HEK293 (cell line): ENCODE measurements at regions not wholly inside any gene's neighbourhood (a gene's known extent, or its start where the extent isn't known, plus 50 kb on each side); places are given as distances from the start of the nearest gene placed in this dataset.

Source experiments
- CTCF ChIA-PET: fragments of 350-600 bp; formaldehyde crosslinking; extraction: SDS; loops from one replicate; lab custom pipeline; 2021; ENCODE audit warnings: antibody characterized with exemption; lab: Yijun Ruan, JAX
- POLR2A ChIA-PET: fragments of 300-600 bp; formaldehyde crosslinking; extraction: SDS; loops from one replicate; lab custom pipeline; 2020; ENCODE audit warnings: antibody characterized with exemption, inconsistent platforms; lab: Yijun Ruan, JAX
- H3K27ac ChIP-seq: fragments of 200-500 bp; sonication (Bioruptor generic); 2 replicates; pipeline ENCODE4 v1.5.1; 2014; ENCODE audit warnings: low read depth, low read length, control low read depth, inconsistent platforms; ENCODE audit errors: extremely low read depth
- H3K36me3 ChIP-seq, 2 experiments: fragments of 200-500 bp in 1 of 2; sonication (Bioruptor generic) in 1 of 2; 1 replicate in 1 of 2; 2 replicates in 1 of 2; pipeline ENCODE4 v1.5.1; 2014 to 2017; ENCODE audit warnings: inconsistent platforms in 2 of 2, low read length in 2 of 2; ENCODE audit not compliant: control insufficient read depth in 2 of 2, insufficient read depth in 1 of 2
- H3K4me1 ChIP-seq: fragments of 200-500 bp; sonication (Bioruptor generic); 2 replicates; pipeline ENCODE4 v1.5.1; 2014; ENCODE audit warnings: mild to moderate bottlenecking, low read length, inconsistent platforms; ENCODE audit not compliant: control insufficient read depth, insufficient read depth
- H3K4me3 ChIP-seq: 2 replicates; pipeline ENCODE4 v1.5.1; 2011; ENCODE audit warnings: low read depth, mild to moderate bottlenecking, control low read depth, low read length, moderate library complexity
- H3K9me3 ChIP-seq: fragments of 200-500 bp; sonication (Bioruptor generic); 2 replicates; pipeline ENCODE4 v1.5.1; 2014; ENCODE audit warnings: low read depth, low read length, inconsistent platforms; ENCODE audit not compliant: control insufficient read depth, insufficient read depth
- CTCF ChIP-seq: fragments of 450-650 bp; formaldehyde crosslinking; IDR thresholded peaks from 2 replicates; pipeline ENCODE4 v1.5.1; 2016; ENCODE audit warnings: missing biosample characterization, missing genetic modification characterization
- GLI2 ChIP-seq: fragments of 450-650 bp; formaldehyde crosslinking; IDR thresholded peaks from 2 replicates; pipeline ENCODE4; 2017; ENCODE audit warnings: missing biosample characterization, missing genetic modification characterization, low read depth, borderline replicate concordance
- GLIS1 ChIP-seq: fragments of 450-650 bp; formaldehyde crosslinking; IDR thresholded peaks from 2 replicates; pipeline ENCODE4 v1.5.1; 2016; ENCODE audit warnings: missing biosample characterization, missing genetic modification characterization
- KLF17 ChIP-seq: fragments of 450-650 bp; formaldehyde crosslinking; IDR thresholded peaks from 2 replicates; pipeline ENCODE4 v1.5.1; 2016; ENCODE audit warnings: missing biosample characterization, missing genetic modification characterization
- KLF7 ChIP-seq: fragments of 450-650 bp; formaldehyde crosslinking; IDR thresholded peaks from 2 replicates; pipeline ENCODE4 v1.5.1; 2016; ENCODE audit warnings: missing biosample characterization, missing genetic modification characterization, borderline replicate concordance
- MZF1 ChIP-seq: fragments of 450-650 bp; formaldehyde crosslinking; IDR thresholded peaks from 2 replicates; pipeline ENCODE4 v1.5.1; 2017; ENCODE audit warnings: missing biosample characterization, missing genetic modification characterization, borderline replicate concordance
- PRDM6 ChIP-seq: fragments of 450-650 bp; formaldehyde crosslinking; IDR thresholded peaks from 2 replicates; pipeline ENCODE4 v1.5.1; 2017; ENCODE audit warnings: missing biosample characterization, missing genetic modification characterization
- SP3 ChIP-seq: fragments of 450-650 bp; formaldehyde crosslinking; IDR thresholded peaks from 2 replicates; pipeline ENCODE4 v1.5.1; 2016; ENCODE audit warnings: missing biosample characterization, missing genetic modification characterization
- TSHZ1 ChIP-seq: fragments of 450-650 bp; formaldehyde crosslinking; IDR thresholded peaks from 2 replicates; pipeline ENCODE4 v1.5.1; 2016; ENCODE audit warnings: missing biosample characterization, missing genetic modification characterization, borderline replicate concordance
- ZFP41 ChIP-seq: fragments of 450-650 bp; formaldehyde crosslinking; IDR thresholded peaks from 2 replicates; pipeline ENCODE4 v1.5.1; 2016; ENCODE audit warnings: missing biosample characterization, missing genetic modification characterization, borderline replicate concordance
- ZNF155 ChIP-seq: fragments of 450-650 bp; formaldehyde crosslinking; IDR thresholded peaks from 2 replicates; pipeline ENCODE4 v1.5.1; 2016; ENCODE audit warnings: missing biosample characterization, missing genetic modification characterization
- ZNF184 ChIP-seq: fragments of 450-650 bp; IDR thresholded peaks from 2 replicates; pipeline ENCODE4 v1.5.1; 2018; ENCODE audit warnings: missing biosample characterization, mild to moderate bottlenecking, missing genetic modification characterization
- ZNF223 ChIP-seq: fragments of 450-650 bp; formaldehyde crosslinking; IDR thresholded peaks from 2 replicates; pipeline ENCODE4 v1.5.1; 2016; ENCODE audit warnings: missing biosample characterization, missing genetic modification characterization
- ZNF239 ChIP-seq: fragments of 450-650 bp; formaldehyde crosslinking; IDR thresholded peaks from 2 replicates; pipeline ENCODE4 v1.5.1; 2016; ENCODE audit warnings: missing biosample characterization, missing genetic modification characterization
- ZNF366 ChIP-seq: fragments of 450-650 bp; formaldehyde crosslinking; conservative IDR thresholded peaks from 2 replicates; pipeline ENCODE4 v1.5.1; 2016; ENCODE audit warnings: missing biosample characterization, missing genetic modification characterization
- ZNF692 ChIP-seq: fragments of 450-650 bp; formaldehyde crosslinking; IDR thresholded peaks from 2 replicates; pipeline ENCODE4 v1.5.1; 2016; ENCODE audit warnings: missing biosample characterization, missing genetic modification characterization
- ZNF704 ChIP-seq: fragments of 450-650 bp; formaldehyde crosslinking; IDR thresholded peaks from 2 replicates; pipeline ENCODE4 v1.5.1; 2016; ENCODE audit warnings: missing biosample characterization, missing genetic modification characterization

- Histone ChIP-seq H3K9me3 (no peaks in the 10 kb centered on the region), H3K27ac (no peak overlapping the region), H3K4me3 (no peak overlapping the region)
- ChIA-PET CTCF (no interaction called here), POLR2A (no interaction called here)
- TF ChIP-seq SP3 (no peak), GLI2 (tag by site-specific recombination) (no peak), ZNF366 (tag by site-specific recombination) (no peak), ZNF704 (no peak), ZNF692 (tag by site-specific recombination) (no peak), GLIS1 (tag by site-specific recombination) (no peak), TSHZ1 (tag by site-specific recombination) (no peak), KLF17 (no peak), PRDM6 (tag by site-specific recombination) (no peak), ZNF155 (no peak), ZNF184 (tag by site-specific recombination) (no peak), KLF7 (tag by site-specific recombination) (no peak), MZF1 (tag by site-specific recombination) (no peak), ZFP41 (no peak), ZNF223 (tag by site-specific recombination) (no peak), CTCF (tag by site-specific recombination) (no peak), ZNF239 (tag by site-specific recombination) (no peak)
- TF ChIP-seq, all 188 proteins: peak for 0
- Histone ChIP-seq H3K36me3 (no peaks in the 10 kb centered on the region), H3K4me1 (no peaks in the 10 kb centered on the region)
These were observed 380.7 kb upstream of the TRIB2 start for GRCh38 chr2:12335995-12336394.
